ENCODE measurements at regions not wholly inside any gene's neighbourhood (a gene's known extent, or its start where the extent isn't known, plus 50 kb on each side); places are given as distances from the start of the nearest gene placed in this dataset.
A peak's percentile ranks its signal among the peaks of the same experiment; 100 is the strongest.
"Not testable (repeated sequence)": the region's sequence is repeated elsewhere in the genome, so short reads cannot be mapped to it uniquely, and the experiment has no call there.

DNA sequence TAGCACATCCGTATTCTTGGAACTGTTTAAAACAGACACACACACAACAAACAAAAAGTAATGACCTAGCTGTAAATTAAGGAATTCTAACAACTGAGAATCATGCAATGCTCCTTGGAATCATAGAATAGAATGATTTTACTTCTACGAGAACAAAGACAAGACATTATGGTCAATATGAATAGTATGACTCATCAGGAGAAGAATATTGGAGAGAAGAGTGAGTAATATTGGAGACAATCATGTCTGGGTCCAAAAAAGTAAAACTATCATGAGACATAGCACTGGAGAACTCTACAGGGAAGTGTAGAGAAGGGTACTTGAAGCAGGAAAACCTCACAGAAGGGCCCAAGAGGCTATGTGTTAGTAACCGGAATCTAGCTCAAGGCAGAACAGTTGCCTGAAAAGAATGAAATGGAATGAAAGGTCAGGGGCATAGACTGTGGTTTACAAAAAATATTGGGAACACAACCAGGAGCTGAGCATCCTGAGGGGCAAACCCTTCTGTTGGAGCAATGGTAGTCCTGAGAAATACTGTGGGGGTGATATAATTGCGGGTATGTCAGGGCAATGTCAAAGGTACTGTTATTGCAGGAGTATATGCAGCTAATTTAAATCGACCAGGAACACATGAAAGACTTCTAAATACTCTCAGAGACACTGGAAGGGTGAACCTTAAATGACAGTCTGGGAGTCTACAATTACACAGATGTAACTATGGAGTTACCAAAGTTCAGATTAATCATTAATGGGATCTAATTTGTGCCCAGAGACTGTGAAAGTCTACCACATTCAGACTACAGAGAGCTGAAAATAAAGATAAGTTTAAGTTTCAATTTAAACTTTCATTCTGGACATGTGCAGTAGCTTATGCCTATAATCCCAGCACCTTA is 201.2 kb downstream of the BCHE start:
- no peak for DNase-seq (ENCODE audit: low read depth in 2 of 2)

DNA sequence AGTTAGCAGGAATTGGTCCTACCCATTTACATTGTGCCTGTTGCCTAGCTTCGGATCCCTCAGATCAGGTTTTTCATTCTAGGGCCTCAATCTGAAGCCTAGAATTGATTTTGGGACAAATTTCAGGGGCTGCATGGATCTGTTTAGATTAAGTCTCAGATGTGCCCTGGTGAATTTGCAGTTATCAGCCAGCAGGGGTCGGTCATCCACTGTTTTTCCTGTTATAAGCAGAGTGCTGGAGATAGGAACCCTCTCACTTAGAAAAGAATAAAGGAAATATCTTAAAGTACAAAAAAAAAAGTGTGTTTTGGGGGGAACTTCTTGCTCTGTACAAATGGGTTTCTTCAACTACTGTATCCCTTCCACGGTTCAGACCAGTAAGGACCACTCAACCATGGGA is 212.5 kb downstream of the BCHE start:
- peak in 1 of 2 donors; percentile 2 for DNase-seq (ENCODE audit: low read depth in 2 of 2)

DNA sequence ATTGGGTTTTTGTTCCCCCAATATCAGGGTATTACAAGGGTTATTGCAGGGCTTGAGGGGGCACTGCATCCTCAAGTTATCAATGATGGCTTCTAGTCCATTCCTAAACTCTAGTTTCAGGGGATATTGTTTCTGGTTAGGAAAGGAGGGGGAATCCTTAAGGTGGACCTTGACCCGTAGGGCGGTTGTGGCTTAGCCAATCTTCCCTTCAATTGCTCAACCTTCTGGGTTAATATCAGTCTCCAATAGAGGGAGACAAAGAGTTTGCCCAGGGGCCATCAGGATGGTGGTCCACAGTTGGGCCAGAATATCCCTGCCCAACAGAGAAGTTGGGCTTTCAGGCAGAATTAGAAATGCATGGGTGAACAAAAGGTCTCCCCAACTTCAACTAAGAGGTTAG is 214.9 kb downstream of the BCHE start:
- no peak for DNase-seq (ENCODE audit: low read depth in 2 of 2)

DNA sequence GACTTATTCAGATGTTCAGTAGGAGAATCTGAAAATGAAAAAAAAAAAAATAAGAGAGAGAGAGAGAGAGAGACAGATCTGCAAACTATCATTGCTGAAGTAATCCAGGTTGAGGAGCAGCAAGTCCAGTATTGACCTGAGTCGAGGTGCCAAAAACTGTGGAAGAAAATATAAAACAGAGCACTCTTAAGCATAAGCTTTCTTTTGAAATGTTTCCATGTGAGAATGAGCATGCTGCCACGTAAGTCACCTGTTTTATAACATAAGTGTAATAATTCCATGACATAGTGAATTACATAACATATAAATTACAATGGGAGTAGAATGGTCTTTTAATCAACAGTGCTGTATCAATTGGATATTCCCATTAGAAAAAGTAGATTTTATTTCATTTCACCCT is 218.2 kb downstream of the BCHE start:
- DNase-seq (ENCODE audit: low read depth in 2 of 2), result no peak

DNA sequence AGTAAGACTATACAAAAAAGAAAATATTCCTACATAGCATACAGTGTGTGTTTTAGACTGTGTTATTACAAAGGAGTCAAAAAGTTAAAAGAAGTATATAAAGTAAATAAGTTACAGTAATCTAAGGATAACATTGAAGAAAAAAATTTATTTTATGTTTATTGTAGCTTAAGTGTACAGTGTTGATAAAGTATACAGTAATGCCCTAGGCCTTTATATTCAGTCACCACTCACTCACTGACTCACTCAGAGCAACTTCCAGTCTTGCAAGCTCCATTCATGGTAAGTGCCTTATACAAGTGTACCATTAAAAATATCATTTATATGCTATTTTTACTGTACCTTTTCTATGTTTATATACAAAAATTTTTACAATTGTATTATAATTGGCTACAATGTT is 220.1 kb downstream of the BCHE start:
- DNase-seq (ENCODE audit: low read depth in 2 of 2), result no peak

DNA sequence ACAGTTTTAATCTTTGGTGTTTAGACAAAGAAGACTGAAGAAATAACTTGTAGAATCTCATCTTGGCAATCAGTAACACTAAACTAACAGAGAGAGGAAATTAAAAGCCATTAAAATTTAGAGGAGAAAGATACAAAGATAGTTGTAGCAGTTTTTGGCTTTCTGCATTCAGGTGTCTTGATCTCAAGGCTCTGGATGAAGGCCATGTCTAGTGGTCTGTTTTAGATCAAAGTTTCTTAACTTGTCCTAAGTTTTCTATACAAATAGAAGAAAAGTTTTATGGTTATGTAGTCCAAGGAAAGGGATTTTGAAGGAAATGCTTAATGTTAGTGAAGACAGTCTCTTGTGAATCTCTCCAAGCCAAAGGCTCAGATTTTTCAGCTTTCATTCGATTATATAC is 222.9 kb downstream of the BCHE start:
- DNase-seq (ENCODE audit: low read depth in 2 of 2), result no peak

DNA sequence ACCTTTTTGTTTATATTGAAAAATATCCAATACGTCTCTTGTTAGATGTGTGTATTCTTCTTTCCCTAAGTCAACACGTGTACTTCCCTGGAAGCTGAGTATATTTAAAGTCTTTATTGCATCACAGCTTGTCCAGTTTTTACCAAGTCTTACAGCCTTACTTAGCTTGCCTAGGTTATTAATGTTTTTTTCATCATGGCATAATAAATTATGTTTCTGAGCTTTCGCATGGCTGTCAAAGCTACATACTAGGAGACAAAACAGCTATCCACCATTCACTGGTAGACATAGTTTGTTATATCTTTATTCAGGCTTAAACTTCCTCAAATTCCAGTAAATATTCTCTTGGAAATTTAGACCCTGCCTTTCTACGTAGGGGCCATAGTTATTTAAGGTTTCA is 224.2 kb downstream of the BCHE start:
- no peak for DNase-seq (ENCODE audit: low read depth in 2 of 2)

DNA sequence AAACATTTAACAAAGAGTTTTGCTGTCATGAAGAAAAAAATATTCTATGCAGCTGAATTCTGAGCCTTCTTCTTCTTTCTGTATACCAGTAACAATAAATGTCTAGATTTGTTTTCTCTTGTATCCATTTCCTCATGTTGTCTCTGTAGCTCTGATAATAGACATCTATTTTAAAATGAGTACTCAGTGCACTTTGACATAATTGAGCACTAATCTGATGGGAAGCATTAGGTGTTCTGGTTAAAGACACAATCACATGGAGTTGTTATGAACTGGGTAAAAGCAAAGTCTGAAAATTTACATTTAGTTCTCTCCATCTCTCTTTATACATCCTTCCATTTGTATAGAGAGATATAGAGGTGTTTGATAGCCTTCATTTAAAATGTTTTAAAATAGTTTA is 230.0 kb downstream of the BCHE start:
- no peak for DNase-seq (ENCODE audit: low read depth in 2 of 2)

DNA sequence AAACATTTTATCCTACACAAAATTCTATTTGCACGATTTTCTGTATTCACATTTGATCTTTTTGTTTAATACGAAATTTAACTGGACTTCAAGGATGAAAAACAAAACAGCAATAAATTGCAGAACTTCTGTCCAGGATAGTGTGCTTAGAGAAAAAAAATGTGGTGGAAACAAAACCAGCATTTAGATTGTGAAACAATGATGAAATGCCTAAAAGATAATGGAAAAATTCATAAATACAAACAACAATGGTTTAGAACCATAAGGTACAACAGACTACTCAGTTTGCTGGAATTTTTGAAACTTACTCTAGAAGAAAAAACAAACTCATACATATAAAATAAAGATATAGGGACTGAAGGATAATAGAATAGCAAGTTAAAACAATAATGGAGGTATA is 234.0 kb downstream of the BCHE start:
- DNase-seq (ENCODE audit: low read depth in 2 of 2), result no peak

DNA sequence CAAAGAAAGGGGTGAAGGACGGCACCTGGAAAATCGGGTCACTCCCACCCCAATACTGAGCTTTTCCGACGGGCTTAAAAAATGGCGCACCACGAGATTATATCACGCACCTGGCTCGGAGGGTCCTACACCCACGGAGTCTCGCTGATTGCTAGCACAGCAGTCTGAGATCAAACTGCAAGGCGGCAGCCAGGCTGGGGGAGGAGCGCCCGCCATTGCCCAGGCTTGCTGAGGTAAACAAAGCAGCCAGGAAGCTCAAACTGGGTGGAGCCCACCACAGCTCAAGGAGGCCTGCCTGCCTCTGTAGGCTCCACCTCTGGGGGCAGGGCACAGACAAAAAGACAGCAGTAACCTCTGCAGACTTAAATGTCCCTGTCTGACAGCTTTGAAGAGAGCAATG is 264.7 kb downstream of the BCHE start:
- DNase-seq (ENCODE audit: low read depth in 2 of 2), result not testable (repeated sequence)

DNA sequence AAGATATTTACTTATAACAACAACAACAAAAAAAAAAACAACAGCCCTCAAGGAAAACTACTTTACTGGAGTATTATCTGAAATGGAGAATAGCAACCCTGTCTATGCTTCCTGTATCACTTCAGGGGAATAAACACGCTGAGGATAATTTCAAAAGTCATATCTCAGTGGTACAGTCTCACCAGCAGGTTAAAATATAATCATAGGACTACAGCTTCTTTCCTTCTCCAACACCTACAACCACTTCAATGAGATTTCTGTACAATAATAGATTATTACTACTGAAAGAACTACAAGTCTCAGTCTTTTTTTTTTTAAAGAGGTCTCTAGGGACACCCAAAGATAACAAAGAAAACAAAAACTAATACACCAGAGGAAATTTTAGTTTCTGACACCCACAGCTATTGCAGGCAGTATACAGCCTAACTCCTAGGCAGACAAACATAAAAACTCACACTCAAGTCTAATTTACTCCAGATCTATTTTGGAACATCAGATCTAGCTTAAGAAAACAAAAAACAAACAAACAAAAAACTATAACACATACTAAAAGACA is 268.2 kb downstream of the BCHE start:
- DNase-seq (ENCODE audit: low read depth in 2 of 2), result no peak

DNA sequence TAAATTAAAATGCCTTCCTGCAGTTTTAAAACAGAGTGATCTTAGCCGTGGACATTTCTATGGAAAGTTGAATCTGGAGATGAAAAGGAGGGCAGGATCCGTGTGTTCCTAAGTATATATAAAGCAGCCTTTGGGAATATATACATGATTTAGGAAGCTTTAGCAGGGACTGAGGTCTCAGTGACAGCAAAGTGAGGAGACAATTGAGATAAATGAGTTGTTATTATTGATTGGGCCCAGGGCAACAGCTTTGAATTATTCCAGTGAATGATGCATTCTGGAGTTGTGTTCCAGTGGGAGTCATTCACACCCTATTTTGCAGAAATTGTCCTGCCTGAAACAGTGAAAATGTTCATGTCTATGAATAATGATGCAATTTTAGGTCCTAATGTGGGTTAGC is 281.4 kb downstream of the BCHE start:
- DNase-seq (ENCODE audit: low read depth in 2 of 2), result no peak

DNA sequence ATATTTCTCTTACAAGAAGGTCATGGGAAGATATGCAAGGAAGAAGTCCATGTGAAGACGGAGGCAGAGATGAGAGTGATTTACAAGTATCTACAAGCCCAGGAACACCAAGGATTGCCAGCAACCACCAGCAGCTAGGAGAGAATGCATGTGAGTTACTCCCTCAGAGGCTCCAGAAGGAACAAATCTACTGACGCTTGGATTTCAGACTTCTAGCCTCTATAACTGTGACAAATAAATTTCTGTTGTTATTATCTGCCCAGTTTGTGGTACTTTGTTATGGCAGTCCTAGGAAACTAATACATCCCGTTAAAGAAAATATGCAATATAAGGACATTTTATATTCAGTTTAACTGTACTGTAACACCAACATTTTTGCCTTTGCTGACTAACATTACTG is 283.9 kb downstream of the BCHE start:
- no peak for DNase-seq (ENCODE audit: low read depth in 2 of 2)

DNA sequence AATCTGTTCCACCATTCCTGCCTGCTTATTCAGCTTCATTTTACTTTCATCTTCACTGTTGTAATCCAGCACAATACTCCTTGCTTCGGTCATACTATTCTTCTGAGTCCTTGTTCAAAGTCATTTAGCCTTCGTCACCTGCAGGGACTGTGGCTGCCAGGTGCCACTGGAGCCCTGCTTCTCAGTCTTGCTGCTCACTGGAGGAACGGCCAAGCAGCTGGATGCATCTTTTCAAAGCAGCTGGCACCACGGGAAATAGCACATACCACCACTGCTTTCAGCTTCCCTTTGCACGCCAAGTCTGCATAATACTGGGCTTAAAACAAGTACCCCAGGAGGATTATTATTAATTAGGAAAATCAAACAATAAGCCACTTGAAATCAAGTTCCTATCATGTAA is 287.6 kb downstream of the BCHE start:
- no peak for DNase-seq (ENCODE audit: low read depth in 2 of 2)

DNA sequence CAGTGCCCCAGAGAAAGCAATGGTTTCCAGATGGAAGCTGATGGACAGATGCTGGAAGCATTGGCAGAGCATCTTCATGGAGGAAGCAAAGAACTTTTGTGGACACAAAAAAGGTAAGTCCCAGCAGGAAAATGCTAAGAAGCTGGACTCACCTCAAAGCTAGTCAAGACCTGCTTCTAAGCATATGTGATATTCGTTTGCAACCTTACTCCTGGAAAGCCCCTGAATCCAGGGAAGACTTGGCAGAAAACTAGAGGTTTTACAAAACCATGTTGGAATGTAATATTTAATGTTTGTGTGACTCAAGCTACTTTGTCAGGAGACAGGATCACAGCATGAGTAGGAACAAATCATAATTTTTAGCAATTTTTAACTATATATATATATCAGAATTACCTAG is 288.2 kb downstream of the BCHE start:
- DNase-seq (ENCODE audit: low read depth in 2 of 2), result no peak

DNA sequence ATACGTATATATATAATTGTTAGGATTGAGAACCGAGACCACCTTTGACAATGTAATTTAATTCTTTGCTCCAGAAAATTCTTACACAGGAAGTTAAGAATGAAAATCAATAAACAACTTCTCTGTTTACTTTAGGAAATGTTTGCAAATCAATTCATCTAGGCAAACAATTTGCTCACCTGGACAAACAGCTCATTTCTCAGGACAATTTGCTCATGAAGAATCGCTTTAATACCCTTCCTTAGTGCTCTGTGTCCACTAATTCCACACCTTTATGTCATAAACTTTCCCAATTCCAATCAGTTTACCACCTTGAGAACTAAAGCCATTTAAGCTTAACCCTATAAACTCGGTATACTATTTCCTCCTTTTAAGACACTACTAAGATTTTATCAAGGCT is 292.2 kb downstream of the BCHE start:
- no peak for DNase-seq (ENCODE audit: low read depth in 2 of 2)

DNA sequence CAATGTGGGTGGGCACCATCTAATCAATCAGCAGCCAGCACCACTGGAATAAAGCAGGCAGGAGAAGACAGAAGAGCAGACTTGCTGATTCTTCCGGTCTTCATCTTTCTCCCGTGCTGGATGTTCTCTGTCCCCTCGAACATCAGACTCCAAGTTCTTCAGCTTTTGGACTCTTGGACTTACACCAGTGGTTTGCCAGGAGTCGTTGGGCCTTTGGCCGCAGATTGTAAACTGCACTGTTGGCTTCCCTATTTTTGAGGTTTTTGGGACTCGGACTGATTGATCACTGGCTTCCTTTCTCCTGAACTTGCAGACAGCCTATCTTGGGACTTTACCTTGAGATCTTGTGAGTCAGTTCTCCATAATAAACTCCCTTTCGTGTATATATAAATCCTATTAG is 292.8 kb downstream of the BCHE start:
- DNase-seq (ENCODE audit: low read depth in 2 of 2), result no peak

DNA sequence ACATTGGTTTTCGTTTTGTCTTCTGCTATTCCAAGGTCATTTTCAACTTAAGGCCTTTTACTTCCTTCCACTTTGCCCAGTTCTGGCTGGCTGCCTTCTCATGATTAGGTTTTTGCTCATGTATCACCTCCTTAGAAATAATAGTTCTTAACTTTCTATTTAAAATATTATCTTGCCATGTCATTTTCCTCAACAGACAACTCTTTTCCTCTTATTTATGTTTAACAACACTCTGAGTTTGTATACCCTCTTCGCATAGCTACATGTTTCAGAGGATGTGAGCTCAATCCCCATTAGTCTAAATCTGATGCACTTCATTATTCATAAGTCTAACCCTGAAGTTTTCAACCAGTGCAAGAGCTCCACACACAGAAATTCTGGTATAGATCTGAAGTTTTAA is 299.1 kb downstream of the BCHE start:
- no peak for DNase-seq (ENCODE audit: low read depth in 2 of 2)

DNA sequence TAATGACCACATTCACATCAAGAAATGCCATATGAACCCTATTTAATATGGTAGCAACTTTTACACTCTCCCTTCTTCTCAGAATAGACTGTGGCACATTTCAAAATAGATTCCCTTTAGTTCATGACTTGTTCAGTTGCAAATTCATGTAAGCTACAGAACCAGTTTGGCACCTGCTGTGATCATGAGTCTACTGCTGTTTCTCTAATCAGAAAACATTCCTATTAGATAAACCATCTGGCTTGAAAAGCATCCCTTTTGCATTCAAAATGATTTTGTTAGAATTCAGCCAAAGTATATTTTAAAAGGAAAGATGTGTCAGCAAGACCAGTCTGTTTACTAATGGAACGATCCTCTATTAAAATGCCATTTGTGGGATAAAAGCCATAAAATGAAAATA is 304.4 kb downstream of the BCHE start:
- no peak for DNase-seq (ENCODE audit: low read depth in 2 of 2)

DNA sequence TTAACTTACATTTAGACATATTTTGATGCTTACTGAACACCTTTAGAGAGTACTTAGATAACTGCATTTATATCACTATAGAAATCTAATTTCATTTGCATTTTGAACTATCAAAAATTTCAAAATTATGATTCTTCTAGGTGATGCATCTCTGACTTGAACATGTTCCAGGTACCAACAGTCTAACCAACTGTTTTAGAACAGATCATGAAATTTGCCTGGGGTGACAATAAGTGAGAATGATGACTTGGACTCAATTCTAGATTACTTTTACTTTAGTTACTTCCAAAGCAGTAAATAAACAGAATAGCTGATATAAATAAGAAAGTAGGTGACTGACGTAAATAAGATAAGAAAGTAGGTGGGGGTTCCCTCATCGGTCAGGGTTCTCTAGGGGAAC is 307.8 kb downstream of the BCHE start:
- DNase-seq (ENCODE audit: low read depth in 2 of 2), result no peak

DNA sequence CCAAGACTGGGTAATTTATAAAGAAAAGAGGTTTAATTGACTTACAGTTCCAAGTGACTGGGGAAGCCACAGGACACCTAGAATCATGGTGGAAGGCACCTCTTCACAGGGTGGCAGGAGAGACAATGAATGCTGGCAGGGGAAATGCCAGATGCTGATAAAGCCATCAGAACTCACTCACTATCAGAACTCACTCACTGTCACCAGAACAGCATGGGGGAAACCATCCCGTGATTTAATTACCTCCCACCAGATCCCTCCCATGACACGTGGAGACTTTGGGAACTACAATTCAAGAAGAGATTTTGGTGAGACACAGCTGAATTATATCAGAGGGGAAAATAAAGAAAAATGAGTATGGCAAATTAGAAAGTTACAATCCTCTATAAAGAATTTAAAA is 310.9 kb downstream of the BCHE start:
- DNase-seq (ENCODE audit: low read depth in 2 of 2), result no peak

DNA sequence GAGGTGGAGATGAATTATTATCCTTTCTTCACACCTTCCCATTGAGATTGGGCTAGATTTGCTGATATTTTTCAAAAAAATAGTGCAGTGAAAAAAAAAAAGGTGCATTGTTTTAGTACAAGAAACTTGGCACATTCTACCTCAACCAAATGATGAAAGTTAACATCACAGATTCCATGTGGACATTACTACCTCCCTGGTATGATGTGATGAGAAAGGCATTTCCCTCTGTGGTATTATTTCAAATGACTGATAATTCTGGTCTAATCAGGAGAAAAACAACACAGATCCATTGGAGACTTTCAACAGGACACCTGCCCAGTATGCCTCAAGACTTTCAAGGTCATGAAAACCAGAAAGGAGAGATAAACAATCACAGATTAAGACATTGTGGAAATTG is 313.4 kb downstream of the BCHE start:
- DNase-seq (ENCODE audit: low read depth in 2 of 2), result no peak

DNA sequence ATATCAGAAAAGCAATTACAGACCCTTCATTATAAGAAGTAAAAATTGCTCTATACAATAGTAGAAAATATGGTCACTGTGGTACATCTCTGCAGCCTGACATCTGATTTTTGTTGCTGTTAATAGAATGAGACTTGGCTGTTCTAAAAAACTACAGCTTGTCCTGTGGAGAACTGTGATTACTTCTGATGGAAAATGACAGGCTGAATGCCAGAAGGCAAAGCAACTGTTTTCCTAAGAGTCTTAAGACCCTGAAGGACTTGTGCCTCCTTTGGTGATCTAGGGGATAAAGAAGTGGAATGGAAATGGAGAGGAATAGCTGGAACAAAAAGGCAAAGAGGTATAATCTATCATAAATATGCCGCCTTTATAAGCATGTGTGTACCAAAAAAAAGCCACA is 314.8 kb downstream of the BCHE start:
- no peak for DNase-seq (ENCODE audit: low read depth in 2 of 2)

All from dermis microvascular lymphatic vessel endothelial cell (primary cell).